ENCODE measurements at regions not wholly inside any gene's neighbourhood (a gene's known extent, or its start where the extent isn't known, plus 50 kb on each side); places are given as distances from the start of the nearest gene placed in this dataset.
"Not testable (repeated sequence)": the region's sequence is repeated elsewhere in the genome, so short reads cannot be mapped to it uniquely, and the experiment has no call there.

DNA sequence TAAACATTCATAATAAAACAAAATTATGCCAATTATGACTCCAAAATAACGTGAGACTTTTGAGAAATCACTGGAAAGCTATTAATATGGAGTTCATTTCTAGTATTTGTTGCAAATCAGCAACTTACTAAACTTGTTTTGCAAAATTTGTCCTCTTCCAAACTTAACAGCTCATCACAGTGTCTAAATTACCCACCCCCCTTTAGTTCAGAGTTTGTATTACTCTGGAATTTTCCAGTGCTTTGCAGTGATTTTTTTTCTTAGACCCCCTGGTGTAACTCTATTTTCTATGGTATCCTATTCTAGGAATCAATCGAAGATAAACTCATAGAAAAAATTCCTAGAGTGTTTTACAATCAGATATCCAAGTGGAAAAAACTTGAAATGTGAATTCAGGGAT is 72.4 kb upstream of the CACHD1 start:
- H3K36me3 ChIP-seq (ENCODE audit: insufficient read depth, low read length), result no peaks in the 10 kb centered on the region
- no peak overlapping the region for H3K9ac ChIP-seq (ENCODE audit: low read depth, low read length)
- 94% methylated on average over 2 of the region's 2 CpGs for WGBS

DNA sequence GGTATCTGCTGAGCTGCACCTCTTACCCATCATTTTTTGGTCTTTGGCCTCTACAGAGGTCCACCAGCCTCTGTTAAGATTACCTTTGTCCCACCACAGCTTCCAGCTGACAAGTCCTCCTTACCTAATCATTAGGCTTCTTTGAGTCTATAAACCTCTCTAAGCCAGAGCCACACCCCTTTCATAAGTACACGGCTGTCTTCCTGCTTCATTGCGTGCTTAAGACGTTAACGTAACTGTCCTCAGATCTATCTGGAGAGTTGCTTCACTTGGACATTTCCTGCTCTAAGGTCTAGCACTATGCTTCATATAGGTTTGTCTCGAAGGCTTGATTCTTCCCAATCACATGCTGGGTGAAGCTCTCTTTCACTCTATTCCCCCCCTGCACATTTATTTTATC is 71.0 kb upstream of the CACHD1 start:
- 93% methylated on average over 5 of the region's 5 CpGs for WGBS
- H3K27me3 ChIP-seq (ENCODE audit: insufficient read depth, low read length), result no peaks in the 10 kb centered on the region
- H3K9ac ChIP-seq (ENCODE audit: low read depth, low read length), result no peak overlapping the region
- H3K9me3 ChIP-seq (ENCODE audit: insufficient read depth, low read depth, low read length), result no peaks in the 10 kb centered on the region
- H3K27ac ChIP-seq (ENCODE audit: low read depth, low read length), result no peak overlapping the region
- H3K4me3 ChIP-seq (ENCODE audit: low read length), result no peak overlapping the region
- H3K4me1 ChIP-seq (ENCODE audit: insufficient read depth, low read length), result no peaks in the 10 kb centered on the region
- H3K36me3 ChIP-seq (ENCODE audit: insufficient read depth, low read length), result no peaks in the 10 kb centered on the region

More for the DNA sequence above, 72.4 kb upstream of the CACHD1 start:
- peaks cover 8% of the 10 kb centered on the region for H3K4me1 ChIP-seq (ENCODE audit: insufficient read depth, low read length)
- H3K4me3 ChIP-seq (ENCODE audit: low read length), result no peak overlapping the region
- H3K27me3 ChIP-seq (ENCODE audit: insufficient read depth, low read length), result no peaks in the 10 kb centered on the region
- H3K9me3 ChIP-seq (ENCODE audit: insufficient read depth, low read depth, low read length), result no peaks in the 10 kb centered on the region
- no peak overlapping the region for H3K27ac ChIP-seq (ENCODE audit: low read depth, low read length)

DNA sequence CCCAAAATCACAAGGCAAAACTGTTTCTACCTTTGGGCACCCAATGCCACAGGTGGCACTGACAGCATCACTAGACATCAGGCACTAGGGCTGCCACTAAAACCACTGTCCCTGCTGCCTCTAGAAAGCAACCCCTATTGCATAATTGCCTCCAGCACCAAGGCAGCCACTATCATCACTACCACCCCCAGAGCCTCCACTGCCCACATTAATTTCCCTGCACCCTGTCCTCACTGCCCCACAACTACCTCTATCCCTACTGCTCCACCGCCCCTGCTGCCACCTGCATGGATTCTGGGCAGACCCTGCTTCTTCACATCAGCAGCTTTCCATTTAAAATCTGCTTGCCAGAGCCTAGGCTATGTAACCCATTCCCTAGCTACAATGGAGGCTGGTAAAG is 68.6 kb upstream of the CACHD1 start:
- 92% methylated on average over 1 of the region's 1 CpG for WGBS
- no peaks in the 10 kb centered on the region for H3K27me3 ChIP-seq (ENCODE audit: insufficient read depth, low read length)

DNA sequence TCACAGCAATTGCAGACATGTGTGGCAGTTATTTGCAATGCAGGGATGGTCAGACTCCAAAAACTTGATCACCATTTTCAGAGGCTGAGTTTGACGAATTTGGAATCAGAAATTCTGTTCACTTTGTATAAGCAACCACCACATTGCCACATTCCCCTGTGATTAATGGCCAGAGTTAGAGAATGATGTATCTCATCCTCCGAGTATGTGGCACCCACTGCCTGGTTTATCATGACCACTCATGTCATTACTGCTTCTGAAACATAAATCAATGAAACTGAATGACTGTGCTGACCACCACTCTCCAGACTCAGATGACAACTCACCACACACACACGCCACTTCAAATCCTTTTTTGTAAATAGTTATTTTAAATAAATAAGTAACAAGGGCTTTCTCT is 66.6 kb upstream of the CACHD1 start:
- no peak overlapping the region for H3K27ac ChIP-seq (ENCODE audit: low read depth, low read length)
- 86% methylated on average over 2 of the region's 3 CpGs for WGBS
- no peaks in the 10 kb centered on the region for H3K27me3 ChIP-seq (ENCODE audit: insufficient read depth, low read length)
- H3K9me3 ChIP-seq (ENCODE audit: insufficient read depth, low read depth, low read length), result no peaks in the 10 kb centered on the region
- H3K4me1 ChIP-seq (ENCODE audit: insufficient read depth, low read length), result no peaks in the 10 kb centered on the region
- H3K9ac ChIP-seq (ENCODE audit: low read depth, low read length), result no peak overlapping the region
- H3K4me3 ChIP-seq (ENCODE audit: low read length), result no peak overlapping the region
- H3K36me3 ChIP-seq (ENCODE audit: insufficient read depth, low read length), result no peaks in the 10 kb centered on the region

More for the DNA sequence above, 68.6 kb upstream of the CACHD1 start:
- Histone ChIP-seq H3K36me3 (ENCODE audit: insufficient read depth, low read length) (no peaks in the 10 kb centered on the region), H3K27ac (ENCODE audit: low read depth, low read length) (no peak overlapping the region), H3K4me1 (ENCODE audit: insufficient read depth, low read length) (no peaks in the 10 kb centered on the region), H3K9ac (ENCODE audit: low read depth, low read length) (no peak overlapping the region), H3K4me3 (ENCODE audit: low read length) (no peak overlapping the region), H3K9me3 (ENCODE audit: insufficient read depth, low read depth, low read length) (no peaks in the 10 kb centered on the region)

DNA sequence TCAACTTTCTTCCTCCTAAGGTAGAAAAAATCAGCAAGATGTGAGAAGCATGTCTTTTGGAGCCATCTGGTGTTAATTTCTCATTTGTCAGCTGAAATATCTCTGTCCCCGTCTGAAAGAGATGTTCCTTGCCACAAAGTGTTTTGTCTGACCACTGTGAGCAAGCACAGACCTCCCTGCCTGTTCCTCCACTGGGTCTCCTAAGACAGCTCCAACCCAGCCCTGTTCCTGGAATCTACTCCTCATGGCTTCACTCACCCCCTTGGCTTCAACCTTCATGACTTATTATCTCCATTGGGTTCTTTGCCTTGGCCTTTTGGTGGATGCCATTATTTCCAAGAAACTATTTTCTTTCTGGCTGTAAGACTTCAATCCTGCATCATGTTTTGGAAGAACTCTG is 65.7 kb upstream of the CACHD1 start:
- no peak overlapping the region for H3K27ac ChIP-seq (ENCODE audit: low read depth, low read length)
- H3K4me3 ChIP-seq (ENCODE audit: low read length), result no peak overlapping the region
- no peaks in the 10 kb centered on the region for H3K4me1 ChIP-seq (ENCODE audit: insufficient read depth, low read length)
- H3K9ac ChIP-seq (ENCODE audit: low read depth, low read length), result no peak overlapping the region
- no peaks in the 10 kb centered on the region for H3K36me3 ChIP-seq (ENCODE audit: insufficient read depth, low read length)
- WGBS, result 88% methylated on average over 1 of the region's 1 CpG
- no peaks in the 10 kb centered on the region for H3K27me3 ChIP-seq (ENCODE audit: insufficient read depth, low read length)
- no peaks in the 10 kb centered on the region for H3K9me3 ChIP-seq (ENCODE audit: insufficient read depth, low read depth, low read length)

DNA sequence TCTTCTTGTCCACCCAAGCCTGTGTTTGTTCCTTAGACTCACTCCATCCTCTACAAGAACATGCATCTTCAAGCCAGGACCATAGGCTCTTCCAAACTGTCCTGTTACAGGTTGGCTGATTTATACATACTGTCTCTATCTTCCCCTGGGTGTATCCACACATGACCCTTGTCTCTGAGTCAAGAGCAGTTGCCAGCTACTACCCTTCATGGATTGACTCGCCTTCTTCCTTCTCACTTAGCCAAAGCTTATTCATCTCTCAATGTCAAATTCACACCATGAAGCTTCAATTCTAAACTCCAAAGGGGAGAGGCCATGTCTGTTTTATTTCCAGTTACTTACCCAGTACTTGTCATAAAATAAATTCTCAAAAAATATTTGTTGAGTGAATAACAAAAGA is 64.1 kb upstream of the CACHD1 start:
- WGBS, result 98% methylated on average over 1 of the region's 1 CpG
- Histone ChIP-seq H3K4me1 (ENCODE audit: insufficient read depth, low read length) (no peaks in the 10 kb centered on the region), H3K27ac (ENCODE audit: low read depth, low read length) (no peak overlapping the region), H3K27me3 (ENCODE audit: insufficient read depth, low read length) (no peaks in the 10 kb centered on the region), H3K36me3 (ENCODE audit: insufficient read depth, low read length) (no peaks in the 10 kb centered on the region), H3K9me3 (ENCODE audit: insufficient read depth, low read depth, low read length) (no peaks in the 10 kb centered on the region), H3K9ac (ENCODE audit: low read depth, low read length) (no peak overlapping the region), H3K4me3 (ENCODE audit: low read length) (no peak overlapping the region)

DNA sequence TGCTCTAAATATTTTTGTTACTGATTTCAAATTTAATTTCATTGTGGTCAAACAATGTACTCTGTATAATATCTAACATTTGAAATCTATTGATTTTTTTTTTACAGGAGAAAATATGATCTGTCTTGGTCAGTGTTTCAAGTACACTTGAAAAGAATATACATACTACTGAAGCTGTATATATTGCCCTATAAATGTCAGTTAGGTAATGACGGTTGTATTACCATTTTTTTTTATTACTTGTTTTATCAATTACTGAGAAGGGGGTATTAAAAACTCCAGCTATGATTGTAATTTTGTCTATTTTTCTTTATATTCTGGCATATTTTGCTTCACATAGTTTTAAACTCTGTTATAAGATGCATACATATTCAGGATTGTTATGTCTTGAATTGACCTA is 59.7 kb upstream of the CACHD1 start:
- H3K27ac ChIP-seq (ENCODE audit: low read depth, low read length), result no peak overlapping the region
- H3K36me3 ChIP-seq (ENCODE audit: insufficient read depth, low read length), result no peaks in the 10 kb centered on the region
- H3K27me3 ChIP-seq (ENCODE audit: insufficient read depth, low read length), result no peaks in the 10 kb centered on the region
- no peak overlapping the region for H3K9ac ChIP-seq (ENCODE audit: low read depth, low read length)
- WGBS, result no CpG with 5 or more reads among the region's 1 CpG
- no peaks in the 10 kb centered on the region for H3K4me1 ChIP-seq (ENCODE audit: insufficient read depth, low read length)
- no peak overlapping the region for H3K4me3 ChIP-seq (ENCODE audit: low read length)
- H3K9me3 ChIP-seq (ENCODE audit: insufficient read depth, low read depth, low read length), result peaks cover 7% of the 10 kb centered on the region

DNA sequence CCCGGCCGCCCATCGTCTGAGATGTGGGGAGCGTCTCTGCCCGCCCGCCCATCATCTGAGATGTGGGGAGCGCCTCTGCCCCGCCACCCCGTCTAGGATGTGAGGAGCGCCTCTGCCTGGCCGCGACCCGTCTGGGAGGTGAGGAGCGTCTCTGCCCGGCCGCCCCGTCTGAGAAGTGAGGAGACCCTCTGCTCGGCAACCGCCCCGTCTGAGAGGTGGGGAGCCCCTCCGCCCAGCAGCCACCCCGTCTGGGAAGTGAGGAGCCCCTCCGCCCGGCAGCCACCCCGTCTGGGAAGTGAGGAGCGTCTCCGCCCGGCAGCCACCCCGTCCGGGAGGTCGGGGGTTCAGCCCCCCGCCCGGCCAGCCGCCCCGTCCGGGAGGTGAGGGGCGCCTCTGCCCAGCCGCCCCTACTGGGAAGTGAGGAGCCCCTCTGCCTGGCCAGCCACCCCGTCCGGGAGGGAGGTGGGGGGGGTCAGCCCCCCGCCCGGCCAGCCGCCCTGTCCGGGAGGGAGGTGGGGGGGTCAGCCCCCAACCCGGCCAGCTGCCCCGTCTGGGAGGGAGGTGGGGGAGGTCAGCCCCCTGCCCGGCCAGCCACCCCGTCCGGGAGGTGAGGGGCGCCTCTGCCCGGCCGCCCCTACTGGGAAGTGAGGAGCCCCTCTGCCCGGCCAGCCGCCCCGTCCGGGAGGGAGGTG is 54.9 kb upstream of the CACHD1 start:
- not testable (repeated sequence) for H3K9ac ChIP-seq (ENCODE audit: low read depth, low read length); H3K4me3 ChIP-seq (ENCODE audit: low read length); H3K27me3 ChIP-seq (ENCODE audit: insufficient read depth, low read length); H3K4me1 ChIP-seq (ENCODE audit: insufficient read depth, low read length); H3K27ac ChIP-seq (ENCODE audit: low read depth, low read length); H3K36me3 ChIP-seq (ENCODE audit: insufficient read depth, low read length); H3K9me3 ChIP-seq (ENCODE audit: insufficient read depth, low read depth, low read length)
- 96% methylated on average over 36 of the region's 56 CpGs for WGBS

DNA sequence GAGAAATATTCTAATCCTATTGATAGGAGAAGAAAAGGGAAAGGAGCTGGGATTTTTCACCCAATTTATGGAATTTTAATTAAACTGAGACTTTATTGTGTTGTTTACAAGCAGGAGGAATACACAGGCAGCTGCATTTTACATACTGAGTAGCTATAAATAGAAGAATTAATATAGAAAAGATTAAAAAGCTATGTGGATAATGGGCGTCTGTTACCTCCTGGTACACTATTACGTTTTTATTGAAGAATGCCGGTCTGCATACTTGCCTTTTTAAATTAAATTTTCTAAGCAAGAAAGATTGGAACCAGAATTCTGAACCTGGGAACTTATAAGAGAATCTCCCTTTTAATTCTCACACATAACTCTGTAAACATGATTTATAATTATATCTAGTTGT is 52.1 kb upstream of the CACHD1 start:
- Histone ChIP-seq H3K27me3 (ENCODE audit: insufficient read depth, low read length) (no peaks in the 10 kb centered on the region), H3K9ac (ENCODE audit: low read depth, low read length) (no peak overlapping the region), H3K27ac (ENCODE audit: low read depth, low read length) (no peak overlapping the region), H3K4me1 (ENCODE audit: insufficient read depth, low read length) (no peaks in the 10 kb centered on the region), H3K9me3 (ENCODE audit: insufficient read depth, low read depth, low read length) (peaks cover 7% of the 10 kb centered on the region), H3K36me3 (ENCODE audit: insufficient read depth, low read length) (no peaks in the 10 kb centered on the region), H3K4me3 (ENCODE audit: low read length) (no peak overlapping the region)
- 89% methylated on average over 3 of the region's 3 CpGs for WGBS
